ENCODE measurements at regions not wholly inside any gene's neighbourhood (a gene's known extent, or its start where the extent isn't known, plus 50 kb on each side); places are given as distances from the start of the nearest gene placed in this dataset.

DNA sequence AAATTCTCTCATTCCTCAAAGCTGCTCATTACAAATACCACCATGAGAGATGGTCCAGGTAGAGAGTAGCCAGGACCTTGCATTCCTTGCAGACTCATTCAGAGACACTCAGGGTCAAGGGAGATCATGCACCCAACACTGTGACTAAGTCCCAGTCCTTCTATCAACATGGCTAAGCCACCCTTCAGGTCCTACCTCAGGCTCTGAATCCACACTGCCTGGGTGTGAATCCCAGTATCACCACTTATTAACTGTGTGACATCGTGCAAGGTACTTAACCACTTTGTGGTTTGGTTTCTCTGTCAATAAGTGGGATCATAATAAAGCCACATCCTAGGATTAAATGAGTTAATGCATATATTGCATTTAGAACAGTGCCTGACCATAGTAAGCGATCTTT is 124.1 kb upstream of the NEIL3 start:
- H3K27me3 ChIP-seq (ENCODE audit: control insufficient read depth in 1 of 2, insufficient read depth in 2 of 2, low read length in 2 of 2): no peaks in the 10 kb centered on the region
- no peaks in the 10 kb centered on the region for H3K4me1 ChIP-seq (ENCODE audit: insufficient read depth, low read length)
- H4K20me1 ChIP-seq (ENCODE audit: insufficient read depth, low read length): no peaks in the 10 kb centered on the region
- no peak overlapping the region for H3K4me2 ChIP-seq (ENCODE audit: low read depth, low read length)
- in situ Hi-C loops (cut with HindIII; ENCODE audit: extremely low pct_ligation_motif_present, low pct_unique_long_range_greater_than_20kb): no loop called here
- H3K27ac ChIP-seq (ENCODE audit: extremely low read length, insufficient read depth, low read length): no peak overlapping the region
- ChIA-PET CTCF (ENCODE audit: low intra/inter-chr PET ratio, low total read pairs) (no interaction called here), POLR2A (no interaction called here)
- no peak overlapping the region for H2AFZ ChIP-seq (ENCODE audit: low read length)
- WGBS (ENCODE audit: low lambda C conversion rate): 14% methylated on average over 2 of the region's 2 CpGs
- no peak for ATAC-seq
- intact Hi-C loops (cut with micrococcal nuclease; ENCODE audit: unreplicated experiment): no loop called here
- no peak overlapping the region for H3K9ac ChIP-seq (ENCODE audit: insufficient read depth, low read depth, low read length)
- H3K36me3 ChIP-seq (replicated peaks in 1 of 2; ENCODE audit: control insufficient read depth in 1 of 2, insufficient read depth in 2 of 2, low read length in 2 of 2): no peaks in the 10 kb centered on the region
- no peaks in the 10 kb centered on the region for H3K9me3 ChIP-seq (ENCODE audit: low read length)
- DNase-seq (ENCODE audit: low spot score): no peak
- TF ChIP-seq ZFYVE20 (CRISPR knock-in tag; IDR thresholded peaks at IDR 0.05; ENCODE audit: borderline replicate concordance, low read depth) (no peak), FOXK2 (IDR thresholded peaks at IDR 0.05) (no peak), ZSCAN21 (CRISPR knock-in tag; IDR thresholded peaks at IDR 0.05; ENCODE audit: borderline replicate concordance) (no peak), ZBTB1 (CRISPR knock-in tag; IDR thresholded peaks at IDR 0.05; ENCODE audit: borderline replicate concordance) (no peak), ZMYM4 (CRISPR knock-in tag; IDR thresholded peaks at IDR 0.05) (no peak)
- H3K4me3 ChIP-seq (replicated peaks in 1 of 3; ENCODE audit: insufficient read depth in 1 of 3, low read depth in 2 of 3, low read length in 3 of 3): no peak overlapping the region
- no peaks in the 10 kb centered on the region for H3K79me2 ChIP-seq (ENCODE audit: insufficient read depth, low read length)
- no peak for FAIRE-seq
- BruUV-seq (replicated peaks): no TSS peak

DNA sequence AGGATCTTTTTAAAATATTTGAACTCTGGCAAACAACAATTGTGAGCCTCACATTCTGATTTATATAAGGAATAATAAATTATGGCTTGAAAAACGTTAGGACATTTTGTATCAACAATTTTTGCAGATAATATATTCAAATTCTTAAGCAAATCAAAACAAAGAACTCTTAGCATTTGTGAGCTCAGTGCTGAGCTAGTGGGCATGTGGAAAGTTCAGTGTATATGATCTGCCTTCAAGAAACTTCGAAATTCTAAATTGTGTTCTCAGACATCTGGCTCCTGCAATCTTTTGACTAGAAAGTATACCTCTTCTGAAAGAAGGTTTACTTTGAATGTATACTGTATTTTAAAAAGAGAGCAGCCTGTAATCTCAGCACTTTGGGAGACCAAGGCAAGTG is 122.3 kb upstream of the NEIL3 start:
- H3K4me1 ChIP-seq (ENCODE audit: insufficient read depth, low read length): 0 out of 2 replicates have a peak, but pooled peaks cover 4% of the 10 kb centered on the region
- intact Hi-C loops (cut with micrococcal nuclease; ENCODE audit: unreplicated experiment): no loop called here
- no peaks in the 10 kb centered on the region for H3K79me2 ChIP-seq (ENCODE audit: insufficient read depth, low read length)
- H3K4me2 ChIP-seq (ENCODE audit: low read depth, low read length): no peak overlapping the region
- no peak overlapping the region for H3K9ac ChIP-seq (ENCODE audit: insufficient read depth, low read depth, low read length)
- H3K36me3 ChIP-seq (replicated peaks in 1 of 2; ENCODE audit: control insufficient read depth in 1 of 2, insufficient read depth in 2 of 2, low read length in 2 of 2): no peaks in the 10 kb centered on the region
- H3K27me3 ChIP-seq (ENCODE audit: control insufficient read depth in 1 of 2, insufficient read depth in 2 of 2, low read length in 2 of 2): no peaks in the 10 kb centered on the region
- ChIA-PET POLR2A (no interaction called here), CTCF (ENCODE audit: low intra/inter-chr PET ratio, low total read pairs) (no interaction called here)
- DNase-seq (ENCODE audit: low spot score) (no peak), ATAC-seq (no peak), FAIRE-seq (no peak)
- WGBS (ENCODE audit: low lambda C conversion rate): 1% methylated on average over 2 of the region's 2 CpGs
- no peak overlapping the region for H2AFZ ChIP-seq (ENCODE audit: low read length)
- H3K27ac ChIP-seq (ENCODE audit: extremely low read length, insufficient read depth, low read length): no peak overlapping the region
- H4K20me1 ChIP-seq (ENCODE audit: insufficient read depth, low read length): no peaks in the 10 kb centered on the region
- no peaks in the 10 kb centered on the region for H3K9me3 ChIP-seq (ENCODE audit: low read length)
- in situ Hi-C loops (cut with HindIII; ENCODE audit: extremely low pct_ligation_motif_present, low pct_unique_long_range_greater_than_20kb): no loop called here
- BruUV-seq (replicated peaks): no TSS peak
- H3K4me3 ChIP-seq (replicated peaks in 1 of 3; ENCODE audit: insufficient read depth in 1 of 3, low read depth in 2 of 3, low read length in 3 of 3): no peak overlapping the region
- TF ChIP-seq NFE2L2 (IDR thresholded peaks at IDR 0.05; ENCODE audit: low read length) (no peak), RBM39 (IDR thresholded peaks at IDR 0.05; ENCODE audit: low read depth, low read length, poor library complexity, severe bottlenecking) (no peak), ZNF703 (CRISPR knock-in tag; IDR thresholded peaks at IDR 0.05; ENCODE audit: borderline replicate concordance) (no peak), ZNF891 (CRISPR knock-in tag; IDR thresholded peaks at IDR 0.05) (no peak), NR2C2 (CRISPR knock-in tag; IDR thresholded peaks at IDR 0.05; ENCODE audit: borderline replicate concordance) (no peak), KDM5A (IDR thresholded peaks at IDR 0.05; ENCODE audit: borderline replicate concordance, low read length) (no peak), MEIS2 (CRISPR knock-in tag; IDR thresholded peaks at IDR 0.05) (no peak), ZNF7 (CRISPR knock-in tag; IDR thresholded peaks at IDR 0.05) (no peak)
- TF ChIP-seq, protein P1, sequence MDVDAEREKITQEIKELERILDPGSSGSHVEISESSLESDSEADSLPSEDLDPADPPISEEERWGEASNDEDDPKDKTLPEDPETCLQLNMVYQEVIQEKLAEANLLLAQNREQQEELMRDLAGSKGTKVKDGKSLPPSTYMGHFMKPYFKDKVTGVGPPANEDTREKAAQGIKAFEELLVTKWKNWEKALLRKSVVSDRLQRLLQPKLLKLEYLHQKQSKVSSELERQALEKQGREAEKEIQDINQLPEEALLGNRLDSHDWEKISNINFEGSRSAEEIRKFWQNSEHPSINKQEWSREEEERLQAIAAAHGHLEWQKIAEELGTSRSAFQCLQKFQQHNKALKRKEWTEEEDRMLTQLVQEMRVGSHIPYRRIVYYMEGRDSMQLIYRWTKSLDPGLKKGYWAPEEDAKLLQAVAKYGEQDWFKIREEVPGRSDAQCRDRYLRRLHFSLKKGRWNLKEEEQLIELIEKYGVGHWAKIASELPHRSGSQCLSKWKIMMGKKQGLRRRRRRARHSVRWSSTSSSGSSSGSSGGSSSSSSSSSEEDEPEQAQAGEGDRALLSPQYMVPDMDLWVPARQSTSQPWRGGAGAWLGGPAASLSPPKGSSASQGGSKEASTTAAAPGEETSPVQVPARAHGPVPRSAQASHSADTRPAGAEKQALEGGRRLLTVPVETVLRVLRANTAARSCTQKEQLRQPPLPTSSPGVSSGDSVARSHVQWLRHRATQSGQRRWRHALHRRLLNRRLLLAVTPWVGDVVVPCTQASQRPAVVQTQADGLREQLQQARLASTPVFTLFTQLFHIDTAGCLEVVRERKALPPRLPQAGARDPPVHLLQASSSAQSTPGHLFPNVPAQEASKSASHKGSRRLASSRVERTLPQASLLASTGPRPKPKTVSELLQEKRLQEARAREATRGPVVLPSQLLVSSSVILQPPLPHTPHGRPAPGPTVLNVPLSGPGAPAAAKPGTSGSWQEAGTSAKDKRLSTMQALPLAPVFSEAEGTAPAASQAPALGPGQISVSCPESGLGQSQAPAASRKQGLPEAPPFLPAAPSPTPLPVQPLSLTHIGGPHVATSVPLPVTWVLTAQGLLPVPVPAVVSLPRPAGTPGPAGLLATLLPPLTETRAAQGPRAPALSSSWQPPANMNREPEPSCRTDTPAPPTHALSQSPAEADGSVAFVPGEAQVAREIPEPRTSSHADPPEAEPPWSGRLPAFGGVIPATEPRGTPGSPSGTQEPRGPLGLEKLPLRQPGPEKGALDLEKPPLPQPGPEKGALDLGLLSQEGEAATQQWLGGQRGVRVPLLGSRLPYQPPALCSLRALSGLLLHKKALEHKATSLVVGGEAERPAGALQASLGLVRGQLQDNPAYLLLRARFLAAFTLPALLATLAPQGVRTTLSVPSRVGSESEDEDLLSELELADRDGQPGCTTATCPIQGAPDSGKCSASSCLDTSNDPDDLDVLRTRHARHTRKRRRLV (CRISPR knock-in tag; IDR thresholded peaks at IDR 0.05): no peak
- TF ChIP-seq, protein P2, sequence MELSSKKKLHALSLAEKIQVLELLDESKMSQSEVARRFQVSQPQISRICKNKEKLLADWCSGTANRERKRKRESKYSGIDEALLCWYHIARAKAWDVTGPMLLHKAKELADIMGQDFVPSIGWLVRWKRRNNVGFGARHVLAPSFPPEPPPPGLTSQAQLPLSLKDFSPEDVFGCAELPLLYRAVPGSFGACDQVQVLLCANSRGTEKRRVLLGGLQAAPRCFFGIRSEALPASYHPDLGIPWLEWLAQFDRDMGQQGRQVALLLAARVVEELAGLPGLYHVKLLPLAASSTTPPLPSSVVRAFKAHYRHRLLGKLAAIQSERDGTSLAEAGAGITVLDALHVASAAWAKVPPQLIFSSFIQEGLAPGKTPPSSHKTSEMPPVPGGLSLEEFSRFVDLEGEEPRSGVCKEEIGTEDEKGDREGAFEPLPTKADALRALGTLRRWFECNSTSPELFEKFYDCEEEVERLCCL (CRISPR knock-in tag; IDR thresholded peaks at IDR 0.05; ENCODE audit: borderline replicate concordance): no peak
